SH-SY5Y (cell line): ENCODE measurements at regions not wholly inside any gene's neighbourhood (a gene's known extent, or its start where the extent isn't known, plus 50 kb on each side); places are given as distances from the start of the nearest gene placed in this dataset.

ENCODE experiments used
- GATA2 ChIP-seq: IDR thresholded peaks from 2 replicates; pipeline ENCODE4 v1.6.1; 2011; ENCODE audit warnings: mild to moderate bottlenecking, low read depth, low read length
- GATA3 ChIP-seq: IDR thresholded peaks from 2 replicates; pipeline ENCODE4 v1.6.1; 2011; ENCODE audit warnings: low read depth, mild to moderate bottlenecking, low read length, moderate library complexity

- TF ChIP-seq GATA2 (no peak), GATA3 (no peak)
These were observed 234.4 kb downstream of the SHQ1 start for GRCh38 chr3:72613871-72614270.
